Hepatocyte (in vitro differentiated cells): ENCODE measurements at regions not wholly inside any gene's neighbourhood (a gene's known extent, or its start where the extent isn't known, plus 50 kb on each side); places are given as distances from the start of the nearest gene placed in this dataset.

Source experiments
- CTCF ChIP-seq: fragments of 200-600 bp; sonication (generic); IDR thresholded peaks from 2 replicates; pipeline ENCODE4 v1.5.1; 2016; ENCODE audit warnings: antibody characterized with exemption, mild to moderate bottlenecking; ENCODE audit not compliant: poor library complexity
- EZH2 ChIP-seq: fragments of 200-600 bp; sonication (generic); IDR thresholded peaks from 2 replicates; pipeline ENCODE4 v1.6.1; 2016; ENCODE audit warnings: antibody characterized with exemption, mild to moderate bottlenecking, borderline replicate concordance

GRCh38 chr10:43946445-43946844 lies 297.8 kb upstream of the ZNF32 start:
- TF ChIP-seq CTCF (no peak), EZH2 (no peak)
